MM.1S (cell line): ENCODE measurements at regions not wholly inside any gene's neighbourhood (a gene's known extent, or its start where the extent isn't known, plus 50 kb on each side); places are given as distances from the start of the nearest gene placed in this dataset.

Experiments used
- EZH2 ChIP-seq: fragments of 300-600 bp; sonication (generic); optimal IDR thresholded peaks from 2 replicates; pipeline ENCODE3; 2017; ENCODE audit warnings: low read depth, mild to moderate bottlenecking, antibody characterized with exemption, low read length, mixed read lengths
- EZH2phosphoT487 ChIP-seq: fragments of 300-600 bp; sonication (generic); IDR thresholded peaks from 2 replicates; pipeline ENCODE4 v1.6.1; 2018; ENCODE audit warnings: antibody characterized with exemption, low read length
- TF ChIP-seq, protein P1 (sequence below): fragments of 300-600 bp; sonication (generic); IDR thresholded peaks from 2 replicates; pipeline ENCODE4 v1.5.1; 2016; ENCODE audit warnings: antibody characterized with exemption, low read length, mixed read lengths

DNA sequence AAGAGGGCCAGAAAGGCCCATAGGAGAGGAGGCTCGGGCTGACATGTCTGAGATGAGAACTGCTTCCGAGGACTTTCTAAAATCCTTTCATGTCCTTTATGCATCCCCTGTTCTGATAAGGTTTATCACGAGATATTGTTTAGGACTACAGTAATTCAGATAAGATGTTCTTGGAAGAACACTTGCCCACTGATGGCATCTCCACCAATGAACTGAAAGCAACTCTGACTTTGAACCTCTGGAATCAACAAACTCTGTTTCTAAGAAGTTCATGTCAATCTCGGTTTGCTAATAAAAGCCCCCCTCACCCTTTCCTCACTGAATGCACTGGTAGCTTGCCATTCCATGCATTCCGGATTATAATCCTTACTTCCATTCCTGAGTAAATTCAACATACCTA is 90.9 kb downstream of the FGF9 start:
- TF ChIP-seq, protein P1, sequence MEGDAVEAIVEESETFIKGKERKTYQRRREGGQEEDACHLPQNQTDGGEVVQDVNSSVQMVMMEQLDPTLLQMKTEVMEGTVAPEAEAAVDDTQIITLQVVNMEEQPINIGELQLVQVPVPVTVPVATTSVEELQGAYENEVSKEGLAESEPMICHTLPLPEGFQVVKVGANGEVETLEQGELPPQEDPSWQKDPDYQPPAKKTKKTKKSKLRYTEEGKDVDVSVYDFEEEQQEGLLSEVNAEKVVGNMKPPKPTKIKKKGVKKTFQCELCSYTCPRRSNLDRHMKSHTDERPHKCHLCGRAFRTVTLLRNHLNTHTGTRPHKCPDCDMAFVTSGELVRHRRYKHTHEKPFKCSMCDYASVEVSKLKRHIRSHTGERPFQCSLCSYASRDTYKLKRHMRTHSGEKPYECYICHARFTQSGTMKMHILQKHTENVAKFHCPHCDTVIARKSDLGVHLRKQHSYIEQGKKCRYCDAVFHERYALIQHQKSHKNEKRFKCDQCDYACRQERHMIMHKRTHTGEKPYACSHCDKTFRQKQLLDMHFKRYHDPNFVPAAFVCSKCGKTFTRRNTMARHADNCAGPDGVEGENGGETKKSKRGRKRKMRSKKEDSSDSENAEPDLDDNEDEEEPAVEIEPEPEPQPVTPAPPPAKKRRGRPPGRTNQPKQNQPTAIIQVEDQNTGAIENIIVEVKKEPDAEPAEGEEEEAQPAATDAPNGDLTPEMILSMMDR, result no peak
- TF ChIP-seq EZH2 (no peak), EZH2phosphoT487 (no peak)
